ENCODE measurements at regions not wholly inside any gene's neighbourhood (a gene's known extent, or its start where the extent isn't known, plus 50 kb on each side); places are given as distances from the start of the nearest gene placed in this dataset.

DNA sequence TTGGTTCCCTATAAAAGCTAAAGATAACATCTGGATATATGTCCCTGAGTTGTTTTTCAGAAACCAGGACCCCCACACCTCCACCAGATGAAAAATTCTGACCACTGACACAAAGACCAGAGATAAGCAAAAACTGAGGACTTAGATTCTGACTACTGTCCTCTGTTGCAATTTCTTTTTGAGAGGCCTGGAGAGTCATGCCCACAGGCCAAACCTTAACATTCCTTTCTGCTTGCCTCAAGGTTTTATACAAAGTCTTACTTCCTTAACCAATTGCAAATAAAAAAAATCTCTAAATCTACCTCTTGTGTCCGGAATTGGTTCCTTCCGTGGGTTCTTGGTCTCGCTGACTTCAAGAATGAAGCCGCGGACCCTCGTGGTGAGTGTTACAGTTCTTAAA is 228.5 kb downstream of the ABCC12 start:
- no peak for DNase-seq (ENCODE audit: low read depth, low spot score)
- no peaks in the 10 kb centered on the region for H3K9me3 ChIP-seq (ENCODE audit: control insufficient read depth, insufficient read depth, low read depth, low read length)
- in situ Hi-C loops (cut with HindIII; ENCODE audit: low pct_unique_long_range_greater_than_20kb, low sequenced_read_pairs) (no loop called here), intact Hi-C loops (cut with micrococcal nuclease; ENCODE audit: unreplicated experiment) (no loop called here)
- BruUV-seq (replicated peaks), result no TSS peak
- ATAC-seq, result no peak
- no peak for TF ChIP-seq POLR2AphosphoS5 (IDR thresholded peaks at IDR 0.05; ENCODE audit: low read depth, low read length)
- TF ChIP-seq REST (IDR thresholded peaks at IDR 0.05; ENCODE audit: insufficient read depth in 1 of 2, low read depth in 2 of 2, low read length in 1 of 2), result no peak
- TF ChIP-seq SIN3A (IDR thresholded peaks at IDR 0.05; ENCODE audit: borderline replicate concordance, insufficient read depth, low read depth, low read length), result no peak
- no peaks in the 10 kb centered on the region for H3K36me3 ChIP-seq (ENCODE audit: control insufficient read depth, insufficient read depth, low read length)
- no peak overlapping the region for H3K27ac ChIP-seq (ENCODE audit: low read length)
- POLR2A ChIA-PET, result no interaction called here
- H3K4me3 ChIP-seq (ENCODE audit: low read depth in 2 of 2, low read length in 2 of 2), result no peak overlapping the region
- no peaks in the 10 kb centered on the region; the same call in 1 of the 2 replicates for H3K4me1 ChIP-seq (ENCODE audit: control insufficient read depth, insufficient read depth, low read length)
- H3K27me3 ChIP-seq (ENCODE audit: control insufficient read depth, insufficient read depth, low read length), result no peaks in the 10 kb centered on the region
- CTCF ChIA-PET, result no interaction called here

- Histone ChIP-seq H3K36me3 (ENCODE audit: control insufficient read depth, insufficient read depth, low read length) (no peaks in the 10 kb centered on the region), H3K27me3 (ENCODE audit: control insufficient read depth, insufficient read depth, low read length) (no peaks in the 10 kb centered on the region), H3K4me1 (ENCODE audit: control insufficient read depth, insufficient read depth, low read length) (no peaks in the 10 kb centered on the region; the same call in 1 of the 2 replicates), H3K27ac (ENCODE audit: low read length) (no peak overlapping the region), H3K9me3 (ENCODE audit: control insufficient read depth, insufficient read depth, low read depth, low read length) (no peaks in the 10 kb centered on the region), H3K4me3 (ENCODE audit: low read depth in 2 of 2, low read length in 2 of 2) (no peak overlapping the region)
- no TSS peak for BruUV-seq (replicated peaks)
- CTCF ChIA-PET, result no interaction called here
- intact Hi-C loops (cut with micrococcal nuclease; ENCODE audit: unreplicated experiment) (no loop called here), in situ Hi-C loops (cut with HindIII; ENCODE audit: low pct_unique_long_range_greater_than_20kb, low sequenced_read_pairs) (no loop called here)
- ATAC-seq, result no peak
- TF ChIP-seq TCF7L2 (IDR thresholded peaks at IDR 0.05; ENCODE audit: low read depth, low read length), result no peak
- TF ChIP-seq SIN3A (IDR thresholded peaks at IDR 0.05; ENCODE audit: borderline replicate concordance, insufficient read depth, low read depth, low read length), result no peak
- no peak for TF ChIP-seq REST (IDR thresholded peaks at IDR 0.05; ENCODE audit: insufficient read depth in 1 of 2, low read depth in 2 of 2, low read length in 1 of 2)
- TF ChIP-seq, protein P1, sequence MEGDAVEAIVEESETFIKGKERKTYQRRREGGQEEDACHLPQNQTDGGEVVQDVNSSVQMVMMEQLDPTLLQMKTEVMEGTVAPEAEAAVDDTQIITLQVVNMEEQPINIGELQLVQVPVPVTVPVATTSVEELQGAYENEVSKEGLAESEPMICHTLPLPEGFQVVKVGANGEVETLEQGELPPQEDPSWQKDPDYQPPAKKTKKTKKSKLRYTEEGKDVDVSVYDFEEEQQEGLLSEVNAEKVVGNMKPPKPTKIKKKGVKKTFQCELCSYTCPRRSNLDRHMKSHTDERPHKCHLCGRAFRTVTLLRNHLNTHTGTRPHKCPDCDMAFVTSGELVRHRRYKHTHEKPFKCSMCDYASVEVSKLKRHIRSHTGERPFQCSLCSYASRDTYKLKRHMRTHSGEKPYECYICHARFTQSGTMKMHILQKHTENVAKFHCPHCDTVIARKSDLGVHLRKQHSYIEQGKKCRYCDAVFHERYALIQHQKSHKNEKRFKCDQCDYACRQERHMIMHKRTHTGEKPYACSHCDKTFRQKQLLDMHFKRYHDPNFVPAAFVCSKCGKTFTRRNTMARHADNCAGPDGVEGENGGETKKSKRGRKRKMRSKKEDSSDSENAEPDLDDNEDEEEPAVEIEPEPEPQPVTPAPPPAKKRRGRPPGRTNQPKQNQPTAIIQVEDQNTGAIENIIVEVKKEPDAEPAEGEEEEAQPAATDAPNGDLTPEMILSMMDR (IDR thresholded peaks at IDR 0.05), result no peak
- no peak for TF ChIP-seq POLR2AphosphoS5 (IDR thresholded peaks at IDR 0.05; ENCODE audit: low read depth, low read length)
- POLR2A ChIA-PET, result no interaction called here
- no peak for DNase-seq (ENCODE audit: low read depth, low spot score)
These were observed 229.9 kb downstream of the ABCC12 start for GRCh38 chr16:47925811-47926460.
